Karpas-422 (cell line): ENCODE measurements at regions not wholly inside any gene's neighbourhood (a gene's known extent, or its start where the extent isn't known, plus 50 kb on each side); places are given as distances from the start of the nearest gene placed in this dataset.
"Not testable (repeated sequence)": the region's sequence is repeated elsewhere in the genome, so short reads cannot be mapped to it uniquely, and the experiment has no call there.

Experiments used
- DNase-seq: peaks from one replicate; pipeline ENCODE4 v3.0.0-alpha.2; 2015
- H2AFZ ChIP-seq: fragments of 200-600 bp; sonication (generic); 2 replicates; pipeline ENCODE4 v1.6.1; 2014; ENCODE audit warnings: antibody characterized with exemption, low read length, mixed read lengths
- H3K27ac ChIP-seq: fragments of 200-600 bp; sonication (generic); 2 replicates; pipeline ENCODE4 v1.5.1; 2014; ENCODE audit warnings: mild to moderate bottlenecking, low read length, moderate library complexity
- H3K27me3 ChIP-seq: fragments of 200-600 bp; sonication (generic); 2 replicates; pipeline ENCODE4 v1.6.1; 2014; ENCODE audit warnings: low read length, mixed read lengths
- H3K36me3 ChIP-seq: fragments of 200-600 bp; sonication (generic); 2 replicates; pipeline ENCODE4 v1.6.1; 2014; ENCODE audit warnings: low read length, mixed read lengths; ENCODE audit not compliant: insufficient read depth
- H3K4me1 ChIP-seq: fragments of 200-600 bp; sonication (generic); 2 replicates; pipeline ENCODE4 v1.6.1; 2014; ENCODE audit warnings: mild to moderate bottlenecking, low read length, mixed read lengths
- H3K4me2 ChIP-seq: fragments of 200-600 bp; sonication (generic); 2 replicates; pipeline ENCODE4 v1.6.1; 2014; ENCODE audit warnings: low read length, low read depth, mild to moderate bottlenecking; ENCODE audit not compliant: poor library complexity, severe bottlenecking
- H3K4me3 ChIP-seq: fragments of 200-600 bp; sonication (generic); 2 replicates; pipeline ENCODE4 v1.5.1; 2014; ENCODE audit warnings: mild to moderate bottlenecking, antibody characterized with exemption, low read length, mixed read lengths
- H3K79me2 ChIP-seq: fragments of 200-600 bp; sonication (generic); 2 replicates; pipeline ENCODE4 v1.6.1; 2014; ENCODE audit warnings: mild to moderate bottlenecking, low read length, mixed read lengths
- H3K9ac ChIP-seq: fragments of 200-600 bp; sonication (generic); 2 replicates; pipeline ENCODE4 v1.6.0; 2014; ENCODE audit warnings: low read length
- H3K9me2 ChIP-seq: fragments of 200-600 bp; sonication (generic), shearing (Covaris generic); replicated peaks from 2 replicates; pipeline ENCODE4 v1.6.0; 2014; ENCODE audit warnings: mild to moderate bottlenecking, low read length, moderate library complexity; ENCODE audit not compliant: insufficient read depth
- H3K9me3 ChIP-seq: fragments of 300-700, 200-600 bp; sonication (generic); 2 replicates; pipeline ENCODE4 v1.6.1; 2014; ENCODE audit warnings: low read length, mixed read lengths
- H4K20me1 ChIP-seq: fragments of 200-600 bp; sonication (generic); 2 replicates; pipeline ENCODE4 v1.6.1; 2014; ENCODE audit warnings: mild to moderate bottlenecking, antibody characterized with exemption, low read length, low read depth; ENCODE audit not compliant: insufficient read depth

DNA sequence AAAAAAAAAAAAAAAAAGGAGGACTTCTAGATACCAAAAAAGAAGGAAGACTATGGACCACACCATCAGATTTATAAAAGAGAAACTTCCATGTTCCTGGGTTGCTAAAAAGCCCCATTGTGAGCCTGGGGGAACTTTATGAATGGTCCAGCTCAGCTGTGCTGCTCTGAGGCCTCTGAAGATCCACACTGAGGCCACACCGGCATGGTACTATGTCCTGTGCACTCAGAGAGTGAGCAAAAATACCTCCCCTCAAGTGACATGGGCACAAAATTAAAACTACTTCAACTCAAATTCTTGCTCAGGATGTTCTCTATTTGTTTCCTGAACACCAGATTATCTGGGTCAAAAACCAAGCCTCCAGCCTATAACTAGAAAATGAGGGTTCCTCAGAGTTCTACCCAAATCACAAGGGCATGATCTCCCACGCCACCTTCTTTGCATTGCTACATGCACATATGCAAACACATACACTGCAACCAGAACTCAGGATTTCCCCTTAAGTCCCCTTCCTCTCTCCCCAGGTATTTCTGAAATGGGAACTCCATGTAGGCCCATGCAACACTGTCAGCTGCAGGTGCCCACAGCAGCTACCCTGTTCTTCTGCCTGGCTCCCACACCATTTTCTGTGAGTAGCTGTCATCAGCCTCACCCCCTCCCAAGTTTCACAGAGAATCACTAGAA, 94.4 kb downstream of the SH3GLB1 start:
- H3K4me1 ChIP-seq, result peaks cover 12% of the 10 kb centered on the region
- H3K27me3 ChIP-seq, result no peaks in the 10 kb centered on the region; the same call in 1 of the 2 replicates
- H3K9ac ChIP-seq, result peak overlapping the region; percentile 45
- no peaks in the 10 kb centered on the region for H3K79me2 ChIP-seq
- no peaks in the 10 kb centered on the region for H3K36me3 ChIP-seq
- peak overlapping the region; percentile 61; the same call in 1 of the 2 replicates for H3K27ac ChIP-seq
- no peaks in the 10 kb centered on the region for H4K20me1 ChIP-seq
- no peaks in the 10 kb centered on the region for H3K9me3 ChIP-seq
- DNase-seq, result peak; percentile 64
- H3K9me2 ChIP-seq, result no peaks in the 10 kb centered on the region
- H2AFZ ChIP-seq, result peak overlapping the region; percentile 94; the same call in 1 of the 2 replicates
- H3K4me2 ChIP-seq, result peak overlapping the region; percentile 45
- H3K4me3 ChIP-seq, result no peak overlapping the region

DNA sequence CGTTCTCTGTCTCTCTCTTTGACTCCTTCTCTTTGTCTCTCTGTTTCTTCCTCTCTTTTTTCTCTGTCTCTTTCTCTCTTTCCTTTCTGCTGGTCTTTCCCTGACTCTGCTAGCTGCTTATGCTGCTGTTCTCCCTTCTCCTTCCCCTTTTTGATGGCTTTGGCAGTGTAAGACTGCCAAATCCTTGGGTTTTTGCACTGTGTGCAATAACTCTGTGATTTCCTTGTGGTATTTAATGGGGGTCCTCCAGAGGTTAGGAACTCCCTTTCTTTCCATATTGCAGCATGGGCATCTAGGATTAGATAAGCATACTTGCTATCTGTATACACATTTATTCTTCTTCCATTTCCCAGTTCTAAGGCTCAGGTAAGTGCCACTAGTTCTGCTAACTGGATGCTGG, 99.3 kb downstream of the SH3GLB1 start:
- not testable (repeated sequence) for H3K9me2 ChIP-seq, H3K4me3 ChIP-seq, H3K9ac ChIP-seq, H3K4me2 ChIP-seq, DNase-seq, H3K27me3 ChIP-seq, H3K4me1 ChIP-seq, H3K9me3 ChIP-seq, H4K20me1 ChIP-seq, H3K36me3 ChIP-seq, H2AFZ ChIP-seq, H3K27ac ChIP-seq, H3K79me2 ChIP-seq

DNA sequence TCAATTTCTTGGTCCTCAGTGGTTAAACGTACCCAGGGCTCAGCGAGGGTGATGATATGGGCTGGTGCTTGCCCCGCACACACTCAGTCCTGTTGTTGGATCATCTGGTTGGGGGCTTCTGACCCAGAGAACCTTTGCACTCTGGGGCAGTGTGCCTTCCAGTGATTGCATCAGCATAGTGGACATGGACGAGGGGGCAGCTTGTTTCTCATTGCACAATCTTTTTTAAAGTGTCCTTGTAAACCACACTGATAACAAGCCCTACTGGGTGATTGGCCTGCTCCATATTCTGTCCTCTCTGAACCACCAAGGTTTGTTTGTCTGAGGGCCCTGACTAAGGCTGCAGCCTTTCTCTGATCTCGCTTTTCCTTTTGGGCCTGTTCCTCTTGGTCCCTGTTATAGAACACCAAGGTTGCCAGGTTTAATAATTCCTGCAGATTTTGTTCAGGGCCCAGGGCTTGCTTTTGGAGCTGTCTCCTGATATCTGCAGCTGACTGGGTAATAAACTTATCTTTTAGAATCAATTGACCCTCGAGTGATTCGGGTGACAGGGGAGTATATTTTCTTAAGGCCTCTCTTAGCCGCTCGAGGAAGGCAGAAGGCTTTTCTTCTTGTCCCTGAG, 101.6 kb downstream of the SH3GLB1 start:
- H3K4me2 ChIP-seq, H3K36me3 ChIP-seq, H3K9me3 ChIP-seq, H3K9me2 ChIP-seq, H3K27me3 ChIP-seq, H2AFZ ChIP-seq, H3K4me3 ChIP-seq, H3K9ac ChIP-seq, H4K20me1 ChIP-seq, H3K4me1 ChIP-seq, H3K27ac ChIP-seq, H3K79me2 ChIP-seq, DNase-seq: not testable (repeated sequence)

- Histone ChIP-seq H2AFZ (no peak overlapping the region), H3K27ac (no peak overlapping the region), H4K20me1 (no peaks in the 10 kb centered on the region), H3K4me3 (no peak overlapping the region), H3K9me3 (no peaks in the 10 kb centered on the region), H3K9ac (no peak overlapping the region), H3K27me3 (no peaks in the 10 kb centered on the region), H3K79me2 (no peaks in the 10 kb centered on the region), H3K4me2 (no peak overlapping the region), H3K9me2 (no peaks in the 10 kb centered on the region), H3K4me1 (no peaks in the 10 kb centered on the region), H3K36me3 (no peaks in the 10 kb centered on the region)
- no peak for DNase-seq
Measured at GRCh38 chr1:86811142-86811924, 102.6 kb downstream of the SELENOF start.

GRCh38 chr1:86812286-86812685, 101.6 kb downstream of the SELENOF start:
- Histone ChIP-seq H3K79me2 (no peaks in the 10 kb centered on the region), H3K9me2 (no peaks in the 10 kb centered on the region), H3K4me2 (no peak overlapping the region), H2AFZ (no peak overlapping the region), H3K4me1 (no peaks in the 10 kb centered on the region), H3K27ac (no peak overlapping the region), H3K4me3 (no peak overlapping the region), H3K27me3 (no peaks in the 10 kb centered on the region), H4K20me1 (no peaks in the 10 kb centered on the region), H3K36me3 (no peaks in the 10 kb centered on the region), H3K9me3 (no peaks in the 10 kb centered on the region), H3K9ac (no peak overlapping the region)
- no peak for DNase-seq
